ENCODE measurements at regions not wholly inside any gene's neighbourhood (a gene's known extent, or its start where the extent isn't known, plus 50 kb on each side); places are given as distances from the start of the nearest gene placed in this dataset.
"Not testable (repeated sequence)": the region's sequence is repeated elsewhere in the genome, so short reads cannot be mapped to it uniquely, and the experiment has no call there.

DNA sequence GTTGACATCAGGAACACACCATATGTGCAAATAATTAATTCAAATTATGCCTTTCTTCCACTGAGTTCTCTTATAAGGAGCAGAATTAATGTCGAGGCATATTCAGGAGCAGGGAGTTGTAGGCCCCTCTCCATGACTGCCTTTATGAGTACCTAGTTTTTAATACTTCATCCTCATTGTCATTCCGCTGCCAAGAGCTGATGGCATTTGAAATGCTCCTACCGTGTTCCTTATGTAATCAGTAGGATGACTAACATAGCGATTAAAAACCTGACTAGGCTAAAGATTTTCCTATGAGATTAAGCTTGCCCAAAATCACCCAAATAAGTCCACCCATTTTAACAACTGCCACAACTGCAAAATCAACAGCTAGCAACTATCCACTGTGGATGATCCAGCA lies 220.6 kb downstream of the DHX15 start:
- no peak for DNase-seq

GRCh38 chr4:24352112-24352511 lies 232.2 kb downstream of the DHX15 start:
- no peak for DNase-seq

DNA sequence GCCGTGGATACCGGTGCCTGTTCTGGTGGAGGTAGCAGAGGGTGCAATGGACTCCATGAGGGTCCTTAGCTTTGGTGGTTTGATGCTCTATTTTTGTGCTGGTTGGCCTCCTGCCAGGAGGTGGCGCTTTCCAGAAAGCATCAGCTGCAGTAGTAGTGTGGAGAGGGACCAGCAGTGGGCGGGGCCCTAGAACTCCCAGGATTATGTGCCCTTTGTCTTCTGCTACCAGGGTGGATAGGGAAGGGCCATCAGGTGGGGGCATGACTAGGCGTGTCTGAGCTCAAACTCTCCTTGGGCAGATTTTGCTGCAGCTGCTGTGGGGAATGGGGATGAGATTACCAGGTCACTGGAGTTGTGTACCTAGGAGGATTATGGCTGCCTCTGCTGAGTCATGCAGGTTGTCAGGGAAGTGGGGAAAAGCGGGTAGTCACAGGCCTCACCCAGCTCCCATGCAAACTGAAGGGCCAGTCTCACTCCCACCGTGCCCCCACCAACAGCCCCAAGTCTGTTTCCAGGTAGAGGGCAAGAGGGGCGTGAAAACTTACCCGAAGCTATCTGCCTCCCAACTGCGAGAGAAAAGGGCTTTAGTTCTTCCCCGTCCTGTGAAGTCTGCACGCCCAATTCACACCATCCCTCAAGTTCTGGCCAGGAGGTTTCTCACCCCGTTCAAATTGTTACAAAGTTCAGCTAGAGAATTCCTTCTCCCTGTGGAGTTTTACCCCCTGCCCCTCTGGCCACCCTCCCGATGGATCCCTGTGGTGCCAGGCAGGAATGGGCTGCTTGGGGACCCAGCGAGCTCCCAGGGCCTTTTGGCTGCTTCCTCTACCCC lies 235.0 kb downstream of the DHX15 start:
- DNase-seq: not testable (repeated sequence)

DNA sequence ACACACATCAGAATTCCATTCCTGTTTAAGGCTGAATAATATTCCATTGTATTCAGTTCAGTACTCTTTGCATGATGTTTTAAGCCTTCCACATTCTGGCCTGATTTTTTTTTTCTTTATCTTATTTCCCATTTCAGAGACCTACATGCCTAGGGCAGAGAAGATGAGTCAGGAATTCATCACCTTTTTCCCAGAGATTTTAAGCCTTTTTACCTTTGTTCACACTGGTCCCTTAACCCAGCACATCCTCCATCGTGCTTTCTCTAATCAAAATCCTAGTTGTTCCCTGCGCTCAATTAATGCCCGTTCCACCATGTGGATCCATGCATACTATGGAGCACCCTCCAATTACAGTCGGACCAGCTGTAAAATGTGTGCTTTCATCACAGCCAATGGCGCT lies 245.1 kb downstream of the DHX15 start:
- DNase-seq: no peak

DNA sequence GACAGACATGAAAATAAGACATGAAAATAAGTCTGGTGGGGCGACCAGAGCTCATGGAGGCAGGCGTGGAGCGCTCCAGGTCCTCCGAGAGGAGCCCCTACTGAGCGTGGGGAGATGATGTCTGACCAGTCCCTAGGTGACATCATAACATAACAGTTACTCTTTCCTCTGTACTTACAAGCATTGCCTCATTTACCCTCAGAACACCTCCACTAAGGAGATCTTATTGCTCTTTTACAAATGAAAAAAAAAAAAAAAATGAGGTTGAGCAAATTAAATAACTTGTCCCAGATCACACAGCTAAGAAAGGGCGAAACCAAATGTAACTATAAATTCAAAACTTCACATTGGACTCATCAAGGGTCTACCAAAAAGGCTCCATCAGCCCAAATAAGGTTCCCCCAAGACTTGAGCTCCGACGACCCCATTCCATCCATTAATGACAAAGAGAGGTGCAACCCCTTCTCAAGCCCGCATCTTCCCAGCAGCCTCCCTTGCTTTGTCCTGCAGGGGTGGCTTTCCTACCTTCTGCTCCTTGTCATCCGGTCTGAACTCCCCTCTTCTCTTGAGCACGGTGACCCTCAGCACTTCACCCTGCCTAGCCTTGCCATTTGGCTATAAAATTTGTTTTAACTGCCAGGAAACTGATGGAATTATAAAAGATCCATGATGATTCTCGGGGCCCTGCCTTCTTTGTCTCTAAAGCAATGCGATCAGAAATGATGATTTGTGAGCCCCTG lies 246.7 kb downstream of the DHX15 start:
- DNase-seq: no peak

GRCh38 chr4:24335616-24336015 lies 248.7 kb downstream of the DHX15 start:
- DNase-seq: no peak

- no peak for DNase-seq
Observed at GRCh38 chr4:24334906-24335305, 249.4 kb downstream of the DHX15 start.

DNA sequence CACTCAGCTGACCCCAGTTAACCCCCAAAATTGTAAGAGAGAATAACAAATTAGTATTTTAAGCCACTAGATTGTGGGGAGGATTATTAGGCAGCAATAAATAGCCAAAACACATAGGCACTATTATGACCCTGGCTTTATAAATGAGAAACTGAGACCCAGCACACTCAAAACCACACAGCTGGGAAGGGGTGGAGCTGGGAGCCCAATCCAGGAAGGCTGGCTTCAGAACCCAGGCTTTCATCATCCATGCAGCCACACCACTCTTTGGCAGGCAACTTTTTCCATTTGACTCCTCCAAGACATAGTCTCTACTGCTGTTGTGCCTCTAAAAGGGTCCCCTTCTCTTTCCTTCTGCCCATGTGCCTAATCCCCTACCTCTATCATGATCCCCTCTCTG lies 253.8 kb downstream of the DHX15 start:
- DNase-seq: no peak

DNA sequence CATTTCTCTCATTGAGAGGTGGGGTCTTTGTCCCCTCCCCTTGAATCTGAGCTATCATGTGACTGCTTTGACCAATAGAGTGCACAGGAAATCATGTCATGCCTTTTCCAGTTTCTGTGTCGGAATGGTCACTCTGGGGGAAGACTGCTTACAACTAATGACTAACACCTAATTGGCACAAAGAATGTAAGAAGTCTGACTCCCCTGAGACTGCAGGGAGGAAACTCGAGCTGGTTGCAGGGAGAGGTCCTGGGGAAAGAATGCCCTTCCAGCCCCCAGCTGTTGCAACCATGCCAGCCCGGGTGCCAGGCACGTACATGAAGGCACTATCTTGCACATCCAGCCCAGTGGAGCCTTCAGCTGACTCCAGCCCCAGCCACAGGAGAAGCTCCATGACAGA lies 254.2 kb downstream of the DHX15 start:
- DNase-seq: no peak

- no peak for DNase-seq
Observed at GRCh38 chr4:24328711-24329110, 255.6 kb downstream of the DHX15 start.

- no peak for DNase-seq
Observed at GRCh38 chr4:24328310-24328709, 256.0 kb downstream of the DHX15 start.

DNA sequence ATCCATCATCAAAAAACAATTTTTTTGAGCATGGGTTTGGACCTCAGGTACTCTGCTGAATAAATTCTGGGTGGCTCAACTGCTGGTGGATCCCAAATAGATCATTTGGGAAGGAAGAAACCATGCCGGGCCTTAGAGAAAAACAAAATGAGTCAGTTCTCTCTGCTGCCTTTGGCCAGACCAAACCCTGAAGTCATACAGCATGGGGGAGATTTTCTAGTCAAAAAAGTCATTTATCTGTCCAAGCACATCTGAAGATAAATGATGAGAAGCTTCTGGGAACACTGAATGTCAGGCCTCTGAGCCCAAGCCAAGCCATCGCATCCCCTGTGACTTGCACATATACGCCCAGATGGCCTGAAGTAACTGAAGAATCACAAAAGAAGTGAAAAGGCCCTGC lies 261.4 kb downstream of the DHX15 start:
- DNase-seq: no peak

DNA sequence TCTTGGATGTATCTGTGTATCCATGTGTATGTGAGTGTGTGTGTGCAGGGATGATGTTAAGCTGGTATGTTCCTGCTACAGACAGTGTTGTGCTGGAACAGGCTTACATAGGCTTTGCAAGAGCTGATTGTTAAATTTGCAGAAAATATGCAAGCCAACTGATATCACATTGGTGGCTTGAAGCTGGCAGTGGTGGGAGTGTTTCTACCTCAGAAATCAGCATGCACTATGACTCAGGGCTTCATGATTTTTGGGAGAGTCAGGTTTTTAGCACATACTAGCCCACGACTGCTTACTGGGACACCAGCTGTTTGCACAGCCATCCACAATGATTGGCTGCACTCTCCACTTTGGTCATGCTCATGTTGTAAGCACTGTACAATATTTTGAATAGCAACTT lies 261.8 kb downstream of the DHX15 start:
- no peak for DNase-seq

DNA sequence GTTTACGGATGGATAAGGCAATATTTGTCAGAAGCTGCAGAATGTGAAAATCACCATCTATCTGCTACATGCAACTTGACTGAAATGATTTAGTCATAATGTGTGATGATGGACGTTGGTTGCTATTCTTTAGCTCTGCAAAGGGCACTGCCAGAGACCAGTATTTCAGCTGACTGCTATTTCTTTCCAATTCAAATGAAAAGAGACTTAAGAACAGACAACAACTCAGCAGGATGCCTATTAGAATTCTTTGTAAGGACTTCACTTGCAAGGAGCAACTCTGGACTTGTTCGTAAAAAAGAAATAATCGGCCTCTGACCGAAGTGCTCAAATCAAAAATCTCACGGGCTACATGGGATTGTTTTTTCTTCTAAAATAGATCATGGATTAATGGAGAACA lies 262.7 kb downstream of the DHX15 start:
- DNase-seq: no peak

DNA sequence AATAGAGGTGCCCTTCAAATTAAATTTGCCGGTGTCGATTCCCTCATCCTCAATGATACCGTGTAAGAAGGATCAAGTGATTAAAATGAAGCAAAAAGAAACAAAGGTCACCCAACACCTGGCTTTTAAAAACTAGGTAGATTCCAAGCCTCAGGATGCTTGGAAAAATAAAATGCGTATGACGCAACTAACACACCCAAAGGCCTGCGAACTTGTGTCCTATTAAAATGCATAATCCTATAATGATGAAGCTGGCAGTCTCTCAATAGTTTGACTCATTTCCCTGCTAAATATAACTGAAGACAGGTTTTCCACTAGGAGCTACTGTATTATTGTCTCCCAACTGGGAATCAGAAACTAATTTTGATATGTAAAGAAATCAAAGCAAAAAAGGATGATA lies 263.2 kb downstream of the DHX15 start:
- DNase-seq: no peak

DNA sequence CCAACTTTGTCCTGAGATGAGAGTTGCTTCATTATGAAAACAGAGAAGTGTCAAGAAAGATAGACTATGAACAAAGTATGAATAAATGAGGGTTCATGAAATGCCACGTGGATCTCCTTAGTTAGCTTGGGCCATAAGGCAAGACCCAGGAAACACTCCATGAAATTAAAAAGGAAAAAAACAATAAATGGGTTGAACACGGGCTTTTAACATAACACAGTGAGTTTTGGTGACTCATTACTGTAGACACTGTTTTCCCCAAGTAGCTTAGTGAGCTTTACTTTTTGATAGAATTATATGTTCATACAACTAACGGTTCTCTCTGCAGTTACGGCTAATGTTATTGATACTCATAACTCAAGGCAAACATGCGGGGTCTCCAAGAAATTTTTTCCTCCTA lies 265.0 kb downstream of the DHX15 start:
- DNase-seq: no peak

- DNase-seq: no peak
Observed at GRCh38 chr4:24315056-24315455, 269.3 kb downstream of the DHX15 start.

- no peak for DNase-seq
Observed at GRCh38 chr4:24312261-24312913, 272.0 kb downstream of the DHX15 start.

GRCh38 chr4:24303926-24304325 lies 280.4 kb downstream of the DHX15 start:
- DNase-seq: no peak

- no peak for DNase-seq
Observed at GRCh38 chr4:24298911-24299310, 285.4 kb downstream of the DHX15 start.

DNA sequence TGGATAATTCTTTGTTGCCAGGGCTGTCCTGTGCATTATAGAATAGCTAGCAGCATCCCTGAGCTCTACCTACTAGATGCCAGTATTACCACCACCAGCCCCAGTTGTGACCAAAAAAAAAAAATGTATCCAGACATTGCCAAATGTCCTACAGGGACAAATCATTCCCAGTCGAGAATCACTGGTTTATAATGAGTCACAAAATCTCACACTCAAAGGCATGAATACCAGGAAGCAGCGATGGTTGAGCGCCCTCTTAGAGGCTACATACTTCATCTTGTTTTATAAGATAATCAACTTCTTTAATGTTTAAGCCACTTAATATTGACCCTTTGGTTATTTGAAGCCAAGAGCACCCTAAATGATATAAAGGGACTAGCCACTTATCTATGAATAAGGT lies 297.3 kb downstream of the DHX15 start:
- DNase-seq: no peak

DNA sequence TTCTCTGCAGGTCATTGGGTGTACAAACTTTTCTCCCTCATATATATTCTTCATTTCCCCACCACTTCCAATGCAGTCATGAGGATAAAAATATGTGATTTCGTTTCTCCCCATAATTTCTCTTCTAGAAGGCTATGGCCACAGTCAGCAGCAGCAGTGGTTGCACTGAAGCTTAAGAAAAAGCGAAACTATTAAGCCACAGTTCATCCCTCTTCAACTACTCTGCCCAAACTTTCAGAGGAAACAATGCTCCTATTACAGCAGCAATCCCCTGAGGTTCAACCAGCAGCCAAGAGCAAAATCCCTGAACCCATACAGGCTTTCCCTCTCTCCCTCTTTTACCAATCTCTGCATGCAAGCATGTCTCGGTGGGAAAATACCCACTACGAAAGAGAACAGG lies 298.6 kb downstream of the DHX15 start:
- no peak for DNase-seq

DNA sequence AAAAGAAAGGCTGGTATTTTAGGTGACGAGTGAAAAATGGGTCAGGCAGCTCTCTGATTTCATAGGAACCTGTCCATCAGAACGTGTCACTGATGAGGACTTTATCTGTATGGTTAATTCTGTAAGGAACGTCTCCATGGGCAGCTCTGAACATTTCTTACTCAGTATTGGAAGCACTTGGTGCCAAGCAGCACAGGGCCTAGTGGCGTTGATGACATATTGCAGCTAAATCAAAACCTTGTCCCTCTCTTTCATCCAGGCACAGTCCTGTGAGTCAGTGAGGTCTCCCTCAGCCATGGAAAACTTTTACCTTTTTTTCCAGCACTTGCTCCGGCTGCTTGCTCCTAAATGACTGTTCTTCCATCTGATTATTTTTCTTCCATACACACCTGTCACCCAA lies 301.9 kb downstream of the DHX15 start:
- DNase-seq: no peak

DNA sequence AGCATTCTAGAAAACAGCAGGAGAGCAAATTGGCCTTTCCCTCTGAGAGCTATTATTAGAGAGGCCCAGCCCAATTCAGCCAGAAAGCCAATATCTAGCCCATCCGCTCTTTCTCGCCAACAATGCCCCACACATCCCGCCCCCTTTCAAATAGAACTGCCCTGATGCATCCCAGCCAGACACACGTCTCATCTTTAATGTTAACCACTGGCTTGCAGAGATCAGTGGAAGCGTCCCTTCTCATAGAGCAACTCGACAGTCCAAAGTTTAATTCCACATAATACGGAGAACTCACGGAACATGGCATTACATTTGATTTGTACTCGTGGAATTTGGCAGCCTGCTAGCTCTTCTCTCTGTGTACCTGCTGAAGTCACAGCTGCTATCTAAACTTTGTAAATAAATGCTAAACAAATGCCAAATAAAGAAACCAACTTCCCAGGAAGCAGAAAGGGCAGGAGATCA lies 304.4 kb downstream of the DHX15 start:
- DNase-seq: no peak

Data from RPMI8226 (cell line).